ENCODE measurements at regions not wholly inside any gene's neighbourhood (a gene's known extent, or its start where the extent isn't known, plus 50 kb on each side); places are given as distances from the start of the nearest gene placed in this dataset.

DNA sequence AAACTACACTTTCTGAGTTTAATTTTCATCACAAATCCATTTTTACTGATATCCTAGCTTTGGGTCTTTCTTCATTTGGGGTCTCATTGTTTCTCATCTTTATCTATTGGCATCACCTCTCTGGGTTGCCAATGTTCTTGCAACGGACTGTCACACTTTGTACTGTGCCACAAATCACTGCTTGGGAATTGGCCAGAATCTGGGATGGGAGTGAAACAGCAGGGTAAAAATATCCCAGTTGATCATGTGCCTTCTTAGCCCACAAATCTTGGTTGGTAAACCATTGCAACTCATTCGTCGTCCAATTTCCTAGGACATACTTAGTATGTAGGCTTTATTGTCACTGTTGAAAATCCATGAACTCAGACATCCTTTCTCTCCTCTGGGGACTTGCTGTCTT is 698.5 kb downstream of the OTOL1 start:
- Mint-ChIP-seq H3K27ac (no peak overlapping the region), H3K36me3 (no peaks in the 10 kb centered on the region), H3K9me3 (peaks cover 9% of the 10 kb centered on the region), H3K4me3 (no peak overlapping the region), H3K4me1 (no peaks in the 10 kb centered on the region)
- DNase-seq (ENCODE audit: low spot score in 2 of 2) (no peak), ATAC-seq (no peak)

DNA sequence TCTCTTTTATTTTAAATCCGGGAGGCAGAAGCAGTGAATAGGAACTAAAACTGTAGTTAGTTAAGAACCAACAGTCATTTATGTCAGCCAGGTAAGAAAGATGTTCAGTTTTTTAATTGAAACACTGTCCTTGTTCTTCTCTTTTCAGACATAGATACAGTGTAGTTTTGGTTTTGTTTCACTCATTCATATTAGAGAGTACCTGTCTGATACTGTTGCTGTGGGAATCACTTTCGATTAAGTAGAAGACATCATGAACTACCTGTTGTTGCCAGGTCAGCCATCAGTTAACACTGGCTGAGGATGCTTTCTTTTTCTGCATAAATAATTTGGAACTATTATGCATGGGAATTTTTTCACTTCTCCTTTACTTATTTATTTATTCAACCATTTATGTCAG is 700.4 kb downstream of the OTOL1 start:
- DNase-seq (ENCODE audit: low spot score in 2 of 2) (no peak), ATAC-seq (no peak)
- Mint-ChIP-seq H3K9me3 (peaks cover 17% of the 10 kb centered on the region), H3K36me3 (no peaks in the 10 kb centered on the region), H3K4me3 (no peak overlapping the region), H3K27ac (no peak overlapping the region), H3K4me1 (no peaks in the 10 kb centered on the region)

DNA sequence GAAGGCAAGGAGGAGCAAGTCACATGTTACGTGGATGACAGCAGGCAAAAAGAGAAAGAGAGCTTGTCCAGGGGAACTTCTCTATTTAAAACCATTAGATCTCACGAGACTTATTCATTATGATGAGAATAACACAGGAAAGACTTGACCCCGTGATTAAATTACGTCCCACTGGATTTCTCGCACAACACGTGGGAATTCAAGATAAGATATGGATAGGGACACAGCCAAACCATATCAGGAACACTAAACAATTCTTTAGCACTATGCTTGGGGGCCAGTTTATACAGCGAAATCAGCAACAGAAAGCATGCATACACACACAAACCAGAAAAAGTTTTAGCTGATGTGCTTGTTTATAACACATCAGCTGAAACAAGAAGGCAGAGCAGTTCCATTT is 704.2 kb downstream of the OTOL1 start:
- Mint-ChIP-seq H3K27ac (no peak overlapping the region), H3K4me1 (no peaks in the 10 kb centered on the region), H3K9me3 (peaks cover 13% of the 10 kb centered on the region), H3K4me3 (no peak overlapping the region), H3K36me3 (no peaks in the 10 kb centered on the region)
- ATAC-seq (no peak), DNase-seq (ENCODE audit: low spot score in 2 of 2) (no peak)

DNA sequence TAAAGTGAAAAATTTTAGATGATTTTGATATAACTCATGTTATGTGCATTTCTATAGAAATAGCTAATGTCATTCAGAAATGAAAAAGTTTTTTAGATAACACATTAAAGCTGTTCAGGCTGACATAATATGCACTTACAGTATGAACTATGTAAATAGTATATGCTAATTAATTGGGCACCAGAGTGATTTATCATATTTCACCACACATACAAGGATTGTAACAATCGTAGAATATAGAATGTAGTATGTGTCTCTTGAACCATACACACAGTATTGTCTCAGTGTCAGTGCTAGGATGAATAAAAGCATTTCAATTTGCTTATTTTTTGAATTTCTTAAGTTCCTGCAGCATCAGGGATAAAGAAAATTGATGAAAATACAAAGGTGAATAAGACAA is 710.0 kb downstream of the OTOL1 start:
- no peak for DNase-seq (ENCODE audit: low spot score in 2 of 2)
- H3K36me3 Mint-ChIP-seq = no peaks in the 10 kb centered on the region
- no peak overlapping the region for H3K4me3 Mint-ChIP-seq

DNA sequence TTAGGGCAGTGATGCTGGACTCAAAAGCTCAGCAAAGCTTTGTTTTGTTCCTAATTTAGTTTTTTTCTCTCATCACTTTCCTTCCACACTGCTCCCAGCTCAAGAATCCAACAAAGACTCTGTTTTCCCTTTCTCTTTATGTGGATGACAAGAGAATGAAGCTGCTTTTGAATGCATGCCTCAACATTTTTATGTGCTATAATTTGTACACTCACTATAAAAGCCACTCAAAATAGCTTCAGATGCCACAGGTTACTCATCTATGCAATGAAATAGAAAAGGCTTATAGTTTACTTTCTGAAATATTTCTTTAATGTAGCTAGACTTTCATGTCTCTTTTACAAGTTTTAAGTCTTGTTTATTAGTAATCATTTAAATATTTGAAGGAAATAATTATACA is 714.9 kb downstream of the OTOL1 start:
- Mint-ChIP-seq H3K4me3 (no peak overlapping the region), H3K27ac (no peak overlapping the region), H3K9me3 (peaks cover 3% of the 10 kb centered on the region), H3K4me1 (no peaks in the 10 kb centered on the region), H3K36me3 (no peaks in the 10 kb centered on the region)
- ATAC-seq (no peak), DNase-seq (ENCODE audit: low spot score in 2 of 2) (no peak)

More for the DNA sequence above, 710.0 kb downstream of the OTOL1 start:
- peaks cover 5% of the 10 kb centered on the region for H3K9me3 Mint-ChIP-seq
- H3K27ac Mint-ChIP-seq = no peak overlapping the region
- no peak for ATAC-seq
- H3K4me1 Mint-ChIP-seq = no peaks in the 10 kb centered on the region

DNA sequence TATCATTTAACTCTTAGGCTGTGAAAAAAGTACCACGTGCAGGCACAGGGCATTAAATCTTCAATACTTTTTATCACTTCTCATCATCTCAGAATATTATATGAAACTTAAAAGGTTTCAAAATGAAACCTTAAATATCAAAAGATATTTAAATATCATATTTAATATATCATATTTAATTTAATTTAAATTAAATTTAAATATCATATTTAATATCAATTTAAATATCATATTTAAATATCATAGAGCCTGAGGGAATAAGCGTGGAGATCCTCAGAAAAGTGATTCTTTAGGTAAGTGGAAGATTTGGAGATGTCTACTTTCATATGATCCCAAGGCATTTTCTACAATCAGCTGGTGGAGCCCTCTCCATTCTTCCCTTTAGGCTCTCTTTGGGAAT is 716.6 kb downstream of the OTOL1 start:
- Mint-ChIP-seq H3K4me3 (no peak overlapping the region), H3K27ac (no peak overlapping the region), H3K4me1 (no peaks in the 10 kb centered on the region), H3K36me3 (no peaks in the 10 kb centered on the region), H3K9me3 (peaks cover 6% of the 10 kb centered on the region)
- DNase-seq (ENCODE audit: low spot score in 2 of 2) = no peak
- ATAC-seq = no peak

DNA sequence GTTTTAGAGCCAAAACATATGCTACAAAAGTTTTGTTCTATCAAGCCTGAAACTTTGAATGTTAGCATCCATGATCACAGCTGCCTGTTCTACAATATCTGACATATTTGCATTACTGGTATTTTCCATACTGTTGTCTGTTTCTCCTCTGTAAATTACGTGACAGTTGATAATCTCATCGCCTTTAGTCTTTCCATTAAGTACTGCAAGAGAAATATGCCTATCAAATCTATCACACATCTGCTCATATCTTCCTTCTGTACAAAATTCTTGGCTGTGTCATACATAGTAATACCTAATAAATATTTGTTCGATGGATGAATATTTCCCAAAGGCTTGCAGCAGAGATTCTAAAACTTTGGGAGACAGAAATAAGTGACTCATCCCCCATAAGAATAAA is 717.3 kb downstream of the OTOL1 start:
- DNase-seq (ENCODE audit: low spot score in 2 of 2) (no peak), ATAC-seq (no peak)
- H3K9me3 Mint-ChIP-seq = peaks cover 8% of the 10 kb centered on the region
- no peak overlapping the region for H3K27ac Mint-ChIP-seq
- no peak overlapping the region for H3K4me3 Mint-ChIP-seq
- H3K36me3 Mint-ChIP-seq = no peaks in the 10 kb centered on the region
- H3K4me1 Mint-ChIP-seq = no peaks in the 10 kb centered on the region

DNA sequence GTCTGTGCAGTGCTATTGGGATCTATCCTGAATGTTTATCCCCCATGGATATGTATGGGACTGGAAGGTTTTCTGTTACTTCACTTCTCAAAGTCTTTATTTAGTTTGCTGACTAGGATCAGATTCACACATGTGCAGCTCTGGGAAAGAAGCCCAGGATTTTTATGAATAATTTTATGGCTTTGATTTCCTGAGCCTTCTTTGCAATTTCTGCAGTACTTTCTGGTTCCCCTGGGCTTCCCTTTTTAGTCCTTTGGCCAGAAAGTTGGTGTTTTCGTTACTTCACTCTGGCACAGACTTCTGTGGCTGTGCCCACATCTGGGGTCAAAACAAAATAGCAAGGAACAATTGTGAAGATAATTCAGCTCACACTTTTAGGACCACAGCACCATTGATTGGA is 721.0 kb downstream of the OTOL1 start:
- no peak overlapping the region for H3K27ac Mint-ChIP-seq
- no peak overlapping the region for H3K4me3 Mint-ChIP-seq
- DNase-seq (ENCODE audit: low spot score in 2 of 2) (no peak), ATAC-seq (no peak)
- no peaks in the 10 kb centered on the region for H3K4me1 Mint-ChIP-seq
- peaks cover 20% of the 10 kb centered on the region for H3K9me3 Mint-ChIP-seq
- no peaks in the 10 kb centered on the region for H3K36me3 Mint-ChIP-seq

DNA sequence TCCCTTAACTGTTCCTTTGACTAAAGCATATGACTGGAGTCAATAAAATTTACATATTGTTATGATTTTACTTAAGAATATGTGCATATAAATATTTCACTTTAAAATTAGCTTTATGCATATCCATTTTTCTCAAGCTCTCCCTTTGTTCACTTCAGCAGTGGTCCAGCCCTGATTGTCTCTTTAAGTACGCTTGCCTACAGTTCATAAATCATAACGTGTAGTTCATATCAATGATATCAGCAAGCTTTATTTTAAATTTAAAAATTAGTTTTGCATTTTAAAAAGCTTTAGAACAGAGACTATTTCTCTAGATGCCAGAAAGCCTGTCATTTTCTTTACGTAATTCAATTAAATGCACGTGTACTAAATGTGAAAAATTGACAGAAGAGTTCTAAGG is 721.9 kb downstream of the OTOL1 start:
- no peak overlapping the region for H3K4me3 Mint-ChIP-seq
- ATAC-seq = no peak

DNA sequence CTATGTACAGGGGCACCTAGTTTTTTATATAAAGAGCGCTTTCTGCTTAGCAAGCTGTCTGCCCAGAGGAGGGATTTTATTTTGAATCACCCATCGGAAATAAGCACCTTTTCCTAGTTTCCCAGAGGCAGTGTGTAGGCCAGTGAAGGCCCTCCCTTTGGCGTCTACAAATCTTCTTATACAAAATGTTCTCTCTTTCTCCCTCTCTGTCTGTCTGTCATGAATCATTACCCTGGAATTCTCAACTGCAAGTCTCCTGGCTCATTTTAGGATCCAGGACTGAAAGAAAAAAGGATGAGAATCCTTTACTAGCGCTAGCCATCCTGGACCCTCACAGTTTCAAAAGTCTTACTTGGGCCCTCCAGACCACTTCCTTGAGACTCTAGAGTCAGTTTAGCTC is 728.1 kb downstream of the OTOL1 start:
- no peaks in the 10 kb centered on the region for H3K4me1 Mint-ChIP-seq
- peaks cover 24% of the 10 kb centered on the region for H3K9me3 Mint-ChIP-seq
- no peak overlapping the region for H3K4me3 Mint-ChIP-seq
- no peak overlapping the region for H3K27ac Mint-ChIP-seq
- ATAC-seq (no peak), DNase-seq (ENCODE audit: low spot score in 2 of 2) (no peak)
- H3K36me3 Mint-ChIP-seq = no peaks in the 10 kb centered on the region

More for the DNA sequence above, 721.9 kb downstream of the OTOL1 start:
- H3K36me3 Mint-ChIP-seq = no peaks in the 10 kb centered on the region
- peaks cover 24% of the 10 kb centered on the region for H3K9me3 Mint-ChIP-seq
- no peak for DNase-seq (ENCODE audit: low spot score in 2 of 2)
- H3K4me1 Mint-ChIP-seq = no peaks in the 10 kb centered on the region
- no peak overlapping the region for H3K27ac Mint-ChIP-seq

DNA sequence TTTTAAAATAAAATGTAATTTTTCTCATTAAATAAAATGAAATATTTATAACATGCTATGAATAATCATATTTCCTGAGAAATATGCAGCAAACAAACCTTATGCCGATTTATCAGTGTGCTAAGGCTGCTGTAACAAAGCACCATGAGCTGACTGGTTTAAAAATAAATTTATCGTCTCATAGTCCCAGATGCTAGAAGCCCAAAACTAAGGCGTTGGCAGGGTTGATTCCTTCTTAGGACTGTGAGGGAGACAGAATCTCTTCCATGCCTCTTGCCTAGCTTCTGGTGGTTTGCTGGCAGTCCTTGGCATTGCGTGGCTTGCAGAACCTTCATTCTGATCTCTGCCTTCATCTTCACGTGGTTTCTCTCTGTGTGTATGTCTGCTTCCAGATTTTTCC is 740.3 kb downstream of the OTOL1 start:
- Mint-ChIP-seq H3K9me3 (peaks cover 5% of the 10 kb centered on the region), H3K4me3 (no peak overlapping the region), H3K4me1 (no peaks in the 10 kb centered on the region), H3K27ac (no peak overlapping the region), H3K36me3 (no peaks in the 10 kb centered on the region)
- ATAC-seq (no peak), DNase-seq (ENCODE audit: low spot score in 2 of 2) (no peak)

DNA sequence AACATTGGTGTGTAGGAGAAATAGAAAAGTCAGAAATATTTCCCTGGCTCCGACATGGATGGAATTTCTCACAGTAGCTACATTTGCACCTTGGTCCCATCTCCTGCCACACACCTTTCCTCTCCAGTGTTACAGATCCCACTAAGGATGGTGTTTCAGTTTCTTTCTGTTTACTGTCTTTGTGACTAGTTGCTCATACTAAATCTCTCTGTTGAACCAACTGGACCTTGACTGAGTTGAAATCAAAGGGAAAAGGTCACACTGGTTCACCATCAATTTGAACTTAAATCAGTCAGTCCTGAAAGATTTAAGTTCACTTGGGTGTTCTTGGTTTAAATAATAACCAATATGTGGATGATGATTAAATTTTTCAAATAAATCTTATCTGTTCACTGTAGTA is 754.2 kb downstream of the OTOL1 start:
- no peaks in the 10 kb centered on the region for H3K4me1 Mint-ChIP-seq
- no peak for DNase-seq (ENCODE audit: low spot score in 2 of 2)
- H3K9me3 Mint-ChIP-seq = peaks cover 10% of the 10 kb centered on the region
- no peak overlapping the region for H3K4me3 Mint-ChIP-seq
- no peak for ATAC-seq
- H3K36me3 Mint-ChIP-seq = no peaks in the 10 kb centered on the region
- H3K27ac Mint-ChIP-seq = no peak overlapping the region

DNA sequence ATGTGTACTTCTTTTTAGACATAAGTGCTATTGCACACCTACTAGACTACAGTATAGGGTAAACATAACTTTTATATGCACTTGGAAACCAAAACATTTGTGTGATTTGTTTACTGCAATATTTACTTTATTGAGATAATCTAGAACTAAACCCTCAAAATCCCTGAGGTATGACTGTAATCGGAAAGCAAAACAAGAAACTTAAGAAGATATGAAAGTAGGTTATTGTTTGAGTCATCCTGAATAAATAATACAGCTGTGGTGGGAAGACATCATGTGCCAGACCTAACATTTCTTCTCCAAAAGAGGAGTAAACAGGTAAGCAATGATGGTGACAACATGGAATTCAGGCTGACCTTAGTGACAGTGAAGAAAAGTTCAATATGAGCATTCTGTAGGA is 765.5 kb downstream of the OTOL1 start:
- Mint-ChIP-seq H3K4me3 (no peak overlapping the region), H3K27ac (no peak overlapping the region), H3K4me1 (no peaks in the 10 kb centered on the region), H3K9me3 (peaks cover 19% of the 10 kb centered on the region), H3K36me3 (no peaks in the 10 kb centered on the region)
- DNase-seq (ENCODE audit: low spot score in 2 of 2) (no peak), ATAC-seq (no peak)

DNA sequence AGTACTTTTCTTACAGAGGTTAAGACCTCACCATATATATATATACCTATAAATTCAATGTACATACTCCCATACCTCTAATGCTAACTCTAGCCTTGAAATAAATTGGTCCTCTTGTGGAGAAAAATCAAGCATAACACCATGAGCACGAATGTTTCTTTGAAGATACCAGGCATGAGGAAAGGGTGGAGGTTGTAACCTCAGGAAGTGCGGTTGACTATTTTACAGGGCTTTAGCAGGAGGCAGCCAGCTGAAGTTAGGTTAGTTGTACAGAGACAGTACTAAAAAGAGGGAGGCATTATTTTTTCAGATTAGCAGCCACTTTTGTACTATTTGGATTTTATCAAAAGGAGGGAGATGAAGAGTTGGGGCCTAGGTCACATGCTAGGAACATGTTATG is 767.0 kb downstream of the OTOL1 start:
- H3K4me3 Mint-ChIP-seq = no peak overlapping the region
- ATAC-seq = no peak
- no peaks in the 10 kb centered on the region for H3K4me1 Mint-ChIP-seq
- H3K9me3 Mint-ChIP-seq = peaks cover 16% of the 10 kb centered on the region
- no peak overlapping the region for H3K27ac Mint-ChIP-seq
- H3K36me3 Mint-ChIP-seq = no peaks in the 10 kb centered on the region
- no peak for DNase-seq (ENCODE audit: low spot score in 2 of 2)

DNA sequence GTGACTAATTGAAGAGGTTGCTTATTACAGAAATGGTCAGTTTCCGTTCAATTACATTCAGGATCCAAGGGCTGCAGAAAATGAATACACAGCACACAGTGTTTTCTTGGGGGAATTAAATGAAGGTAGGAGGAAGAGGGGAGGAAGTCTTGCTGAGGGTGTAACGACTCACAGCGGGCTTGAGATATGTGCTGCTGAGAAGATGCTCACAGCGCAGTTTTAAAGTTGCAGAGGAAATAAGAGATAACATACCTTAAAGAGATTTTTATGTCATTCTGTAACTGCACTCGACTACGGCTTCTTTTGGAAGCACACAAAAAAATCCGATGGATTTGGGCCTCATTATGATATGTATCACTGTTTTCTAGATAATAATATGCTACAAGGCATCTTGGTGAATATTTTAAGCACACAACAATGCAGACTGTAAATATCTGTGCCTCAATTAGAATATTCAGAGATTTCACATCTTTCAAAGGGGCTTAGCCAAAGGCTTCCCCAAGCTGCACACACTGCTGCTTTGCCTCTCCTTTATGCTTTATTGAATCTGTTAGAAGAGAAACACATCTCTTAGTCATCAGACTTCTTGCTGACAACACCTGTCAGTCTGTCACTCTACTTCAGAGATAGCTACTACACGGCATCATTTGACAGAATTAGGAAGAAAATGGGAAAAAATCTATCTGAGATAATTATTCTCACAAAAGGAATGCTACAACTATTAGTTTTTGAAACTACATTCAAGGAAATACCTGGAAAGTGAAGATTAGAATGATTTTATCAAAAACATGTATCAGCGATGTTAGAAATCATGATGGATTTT is 773.2 kb downstream of the OTOL1 start:
- peaks cover 10% of the 10 kb centered on the region for H3K9me3 Mint-ChIP-seq
- H3K4me3 Mint-ChIP-seq = no peak overlapping the region
- H3K27ac Mint-ChIP-seq = no peak overlapping the region
- ATAC-seq = no peak
- no peaks in the 10 kb centered on the region for H3K4me1 Mint-ChIP-seq
- no peaks in the 10 kb centered on the region for H3K36me3 Mint-ChIP-seq
- no peak for DNase-seq (ENCODE audit: low spot score in 2 of 2)

DNA sequence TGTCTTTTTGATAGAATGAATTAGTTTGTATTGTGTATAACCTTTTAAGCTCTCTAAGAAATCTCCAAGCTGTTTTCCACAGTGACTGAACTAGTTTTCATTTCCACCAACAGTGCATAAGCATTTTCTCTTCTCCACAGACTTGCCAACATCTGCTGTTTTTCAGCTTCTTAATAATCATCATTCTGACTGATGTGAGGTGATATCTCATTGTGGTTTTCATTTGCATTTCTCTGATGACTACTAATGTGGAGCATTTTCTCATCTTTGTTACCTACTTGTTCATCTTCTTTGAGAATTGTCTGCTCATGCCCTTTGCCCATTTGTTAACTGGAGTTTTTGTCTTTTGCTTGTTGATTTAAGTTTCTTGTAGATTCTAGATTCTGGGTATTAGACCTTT is 777.5 kb downstream of the OTOL1 start:
- Mint-ChIP-seq H3K36me3 (no peaks in the 10 kb centered on the region), H3K9me3 (peaks cover 5% of the 10 kb centered on the region), H3K27ac (no peak overlapping the region), H3K4me3 (no peak overlapping the region), H3K4me1 (no peaks in the 10 kb centered on the region)
- DNase-seq (ENCODE audit: low spot score in 2 of 2) = no peak
- no peak for ATAC-seq

DNA sequence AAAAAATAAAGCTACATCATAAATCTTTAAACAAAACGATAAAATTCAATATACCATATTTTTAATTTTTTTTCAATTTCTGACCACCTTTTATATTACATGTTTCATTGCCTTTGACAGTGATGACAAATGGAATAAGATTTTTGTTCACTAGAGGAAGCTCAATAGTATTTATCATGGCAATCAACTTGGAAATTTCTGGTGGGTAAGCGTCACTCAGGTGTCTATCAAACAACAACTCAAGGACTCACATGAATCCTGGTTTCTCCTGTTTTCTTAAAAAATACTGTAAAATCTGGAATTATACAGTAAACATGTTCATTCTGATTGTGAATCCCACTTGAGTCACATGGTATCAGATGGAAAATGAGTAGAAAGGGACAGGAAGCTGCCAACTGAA is 782.2 kb downstream of the OTOL1 start:
- Mint-ChIP-seq H3K27ac (no peak overlapping the region), H3K36me3 (no peaks in the 10 kb centered on the region), H3K4me3 (no peak overlapping the region), H3K4me1 (no peaks in the 10 kb centered on the region), H3K9me3 (peaks cover 9% of the 10 kb centered on the region)
- ATAC-seq = no peak
- DNase-seq (ENCODE audit: low spot score in 2 of 2) = no peak

All from stimulated activated effector memory CD8-positive, alpha-beta T cell treated with anti-CD3 and anti-CD28 coated beads, Interleukin-12 subunit alpha, Interleukin-12 subunit beta, amount 100 ng/mL, for 72 hours (primary cell).